ENCODE measurements at regions not wholly inside any gene's neighbourhood (a gene's known extent, or its start where the extent isn't known, plus 50 kb on each side); places are given as distances from the start of the nearest gene placed in this dataset.
"Not testable (repeated sequence)": the region's sequence is repeated elsewhere in the genome, so short reads cannot be mapped to it uniquely, and the experiment has no call there.

- no peaks in the 10 kb centered on the region for H3K27me3 Mint-ChIP-seq
- H3K9me3 Mint-ChIP-seq = no peaks in the 10 kb centered on the region
- H3K4me1 Mint-ChIP-seq (ENCODE audit: low read depth) = no peaks in the 10 kb centered on the region
- intact Hi-C loops (cut with micrococcal nuclease) = no loop called here
- no peaks in the 10 kb centered on the region for H3K36me3 Mint-ChIP-seq
- H3K27ac Mint-ChIP-seq = no peak overlapping the region
- POLR2A ChIA-PET = no interaction called here
- CTCF ChIA-PET = no interaction called here
- no peak overlapping the region for H3K4me3 Mint-ChIP-seq
- no peak for DNase-seq
These were observed 152.3 kb upstream of the ANXA10 start for GRCh38 chr4:167939863-167940616.

GRCh38 chr4:167943872-167944505 lies 148.3 kb upstream of the ANXA10 start:
- H3K9me3 Mint-ChIP-seq = peaks cover 2% of the 10 kb centered on the region
- ChIA-PET CTCF (no interaction called here), POLR2A (no interaction called here)
- no peaks in the 10 kb centered on the region for H3K36me3 Mint-ChIP-seq
- intact Hi-C loops (cut with micrococcal nuclease) = no loop called here
- no peak for DNase-seq
- no peaks in the 10 kb centered on the region for H3K4me1 Mint-ChIP-seq (ENCODE audit: low read depth)
- no peak overlapping the region for H3K4me3 Mint-ChIP-seq
- H3K27me3 Mint-ChIP-seq = no peaks in the 10 kb centered on the region
- no peak overlapping the region for H3K27ac Mint-ChIP-seq

- Mint-ChIP-seq H3K9me3 (peaks cover 2% of the 10 kb centered on the region), H3K4me3 (no peak overlapping the region), H3K4me1 (ENCODE audit: low read depth) (no peaks in the 10 kb centered on the region), H3K27me3 (no peaks in the 10 kb centered on the region), H3K27ac (no peak overlapping the region), H3K36me3 (no peaks in the 10 kb centered on the region)
- intact Hi-C loops (cut with micrococcal nuclease) = no loop called here
- ChIA-PET POLR2A (no interaction called here), CTCF (no interaction called here)
- no peak for DNase-seq
These were observed 147.6 kb upstream of the ANXA10 start for GRCh38 chr4:167944721-167945120.

- intact Hi-C loops (cut with micrococcal nuclease) = no loop called here
- H3K36me3 Mint-ChIP-seq = no peaks in the 10 kb centered on the region
- peaks cover 44% of the 10 kb centered on the region for H3K9me3 Mint-ChIP-seq
These were observed 137.3 kb upstream of the ANXA10 start for GRCh38 chr4:167955006-167955405.

GRCh38 chr4:167956676-167957075 lies 135.7 kb upstream of the ANXA10 start:
- no peak overlapping the region for H3K4me3 Mint-ChIP-seq
- ChIA-PET POLR2A (no interaction called here), CTCF (no interaction called here)
- H3K27me3 Mint-ChIP-seq = no peaks in the 10 kb centered on the region
- no peak for DNase-seq
- no peaks in the 10 kb centered on the region for H3K36me3 Mint-ChIP-seq
- H3K27ac Mint-ChIP-seq = no peak overlapping the region
- H3K4me1 Mint-ChIP-seq (ENCODE audit: low read depth) = no peaks in the 10 kb centered on the region
- intact Hi-C loops (cut with micrococcal nuclease) = no loop called here
- peaks cover 34% of the 10 kb centered on the region for H3K9me3 Mint-ChIP-seq

More at GRCh38 chr4:167955006-167955405, 137.3 kb upstream of the ANXA10 start:
- no peaks in the 10 kb centered on the region for H3K27me3 Mint-ChIP-seq
- no peaks in the 10 kb centered on the region for H3K4me1 Mint-ChIP-seq (ENCODE audit: low read depth)
- ChIA-PET POLR2A (no interaction called here), CTCF (no interaction called here)
- no peak overlapping the region for H3K4me3 Mint-ChIP-seq
- DNase-seq = no peak
- H3K27ac Mint-ChIP-seq = no peak overlapping the region

- H3K27ac Mint-ChIP-seq = no peak overlapping the region
- ChIA-PET CTCF (no interaction called here), POLR2A (no interaction called here)
- H3K4me1 Mint-ChIP-seq (ENCODE audit: low read depth) = no peaks in the 10 kb centered on the region
- intact Hi-C loops (cut with micrococcal nuclease) = no loop called here
- DNase-seq = no peak
- no peaks in the 10 kb centered on the region for H3K9me3 Mint-ChIP-seq
- no peaks in the 10 kb centered on the region for H3K27me3 Mint-ChIP-seq
- no peaks in the 10 kb centered on the region for H3K36me3 Mint-ChIP-seq
- H3K4me3 Mint-ChIP-seq = no peak overlapping the region
These were observed 127.5 kb upstream of the ANXA10 start for GRCh38 chr4:167964766-167965373.

GRCh38 chr4:167966143-167966542 lies 126.2 kb upstream of the ANXA10 start:
- H3K27ac Mint-ChIP-seq = no peak overlapping the region
- POLR2A ChIA-PET = no interaction called here
- CTCF ChIA-PET = no interaction called here
- H3K27me3 Mint-ChIP-seq = no peaks in the 10 kb centered on the region
- H3K4me3 Mint-ChIP-seq = no peak overlapping the region
- no peaks in the 10 kb centered on the region for H3K36me3 Mint-ChIP-seq
- no peak for DNase-seq
- H3K4me1 Mint-ChIP-seq (ENCODE audit: low read depth) = no peaks in the 10 kb centered on the region
- intact Hi-C loops (cut with micrococcal nuclease) = no loop called here
- H3K9me3 Mint-ChIP-seq = no peaks in the 10 kb centered on the region

GRCh38 chr4:167973513-167973912 lies 118.8 kb upstream of the ANXA10 start:
- ChIA-PET CTCF (no interaction called here), POLR2A (no interaction called here)
- H3K4me3 Mint-ChIP-seq = no peak overlapping the region
- intact Hi-C loops (cut with micrococcal nuclease) = no loop called here
- no peaks in the 10 kb centered on the region for H3K4me1 Mint-ChIP-seq (ENCODE audit: low read depth)
- DNase-seq = no peak
- no peaks in the 10 kb centered on the region for H3K36me3 Mint-ChIP-seq
- peaks cover 33% of the 10 kb centered on the region for H3K9me3 Mint-ChIP-seq
- no peaks in the 10 kb centered on the region for H3K27me3 Mint-ChIP-seq
- H3K27ac Mint-ChIP-seq = no peak overlapping the region

- H3K4me3 Mint-ChIP-seq = no peak overlapping the region
- ChIA-PET POLR2A (no interaction called here), CTCF (no interaction called here)
- H3K36me3 Mint-ChIP-seq = no peaks in the 10 kb centered on the region
- DNase-seq = no peak
- no peaks in the 10 kb centered on the region for H3K27me3 Mint-ChIP-seq
- H3K9me3 Mint-ChIP-seq = peaks cover 14% of the 10 kb centered on the region
- intact Hi-C loops (cut with micrococcal nuclease) = no loop called here
- no peak overlapping the region for H3K27ac Mint-ChIP-seq
- H3K4me1 Mint-ChIP-seq (ENCODE audit: low read depth) = no peaks in the 10 kb centered on the region
These were observed 106.8 kb upstream of the ANXA10 start for GRCh38 chr4:167985565-167985964.

- peaks cover 14% of the 10 kb centered on the region for H3K9me3 Mint-ChIP-seq
- no peaks in the 10 kb centered on the region for H3K4me1 Mint-ChIP-seq (ENCODE audit: low read depth)
- H3K36me3 Mint-ChIP-seq = no peaks in the 10 kb centered on the region
- H3K4me3 Mint-ChIP-seq = no peak overlapping the region
- DNase-seq = no peak
- no peak overlapping the region for H3K27ac Mint-ChIP-seq
- intact Hi-C loops (cut with micrococcal nuclease) = no loop called here
- H3K27me3 Mint-ChIP-seq = no peaks in the 10 kb centered on the region
- CTCF ChIA-PET = no interaction called here
- POLR2A ChIA-PET = no interaction called here
These were observed 106.3 kb upstream of the ANXA10 start for GRCh38 chr4:167986044-167986443.

- ChIA-PET POLR2A (no interaction called here), CTCF (no interaction called here)
- intact Hi-C loops (cut with micrococcal nuclease) = no loop called here
- no peaks in the 10 kb centered on the region for H3K27me3 Mint-ChIP-seq
- H3K9me3 Mint-ChIP-seq = peaks cover 10% of the 10 kb centered on the region
- no peaks in the 10 kb centered on the region for H3K4me1 Mint-ChIP-seq (ENCODE audit: low read depth)
- H3K27ac Mint-ChIP-seq = no peak overlapping the region
- DNase-seq = no peak
- no peaks in the 10 kb centered on the region for H3K36me3 Mint-ChIP-seq
- H3K4me3 Mint-ChIP-seq = no peak overlapping the region
These were observed 105.1 kb upstream of the ANXA10 start for GRCh38 chr4:167987285-167987684.

GRCh38 chr4:167989815-167990214 lies 102.5 kb upstream of the ANXA10 start:
- intact Hi-C loops (cut with micrococcal nuclease) = no loop called here
- H3K36me3 Mint-ChIP-seq = no peaks in the 10 kb centered on the region

GRCh38 chr4:168008112-168008511 lies 84.2 kb upstream of the ANXA10 start:
- POLR2A ChIA-PET; intact Hi-C loops (cut with micrococcal nuclease); H3K27me3 Mint-ChIP-seq; H3K27ac Mint-ChIP-seq; CTCF ChIA-PET; H3K36me3 Mint-ChIP-seq; H3K4me1 Mint-ChIP-seq (ENCODE audit: low read depth); DNase-seq; H3K4me3 Mint-ChIP-seq; H3K9me3 Mint-ChIP-seq: not testable (repeated sequence)

More at GRCh38 chr4:167989815-167990214, 102.5 kb upstream of the ANXA10 start:
- POLR2A ChIA-PET = no interaction called here
- peaks cover 2% of the 10 kb centered on the region for H3K9me3 Mint-ChIP-seq
- DNase-seq = no peak
- H3K4me1 Mint-ChIP-seq (ENCODE audit: low read depth) = no peaks in the 10 kb centered on the region
- H3K27me3 Mint-ChIP-seq = no peaks in the 10 kb centered on the region
- CTCF ChIA-PET = no interaction called here
- H3K4me3 Mint-ChIP-seq = no peak overlapping the region
- no peak overlapping the region for H3K27ac Mint-ChIP-seq
